GM20000 (cell line): ENCODE measurements at regions not wholly inside any gene's neighbourhood (a gene's known extent, or its start where the extent isn't known, plus 50 kb on each side); places are given as distances from the start of the nearest gene placed in this dataset.

Experiments used
- DNase-seq: peaks from one replicate; pipeline ENCODE4 v3.0.0; 2012; ENCODE audit warnings: low spot score
- TF ChIP-seq, protein P1 (sequence below): IDR thresholded peaks from 2 replicates; pipeline ENCODE4 v1.5.1; 2012; ENCODE audit warnings: mild to moderate bottlenecking, control low read depth; ENCODE audit errors: extremely low read depth, missing control alignments

DNA sequence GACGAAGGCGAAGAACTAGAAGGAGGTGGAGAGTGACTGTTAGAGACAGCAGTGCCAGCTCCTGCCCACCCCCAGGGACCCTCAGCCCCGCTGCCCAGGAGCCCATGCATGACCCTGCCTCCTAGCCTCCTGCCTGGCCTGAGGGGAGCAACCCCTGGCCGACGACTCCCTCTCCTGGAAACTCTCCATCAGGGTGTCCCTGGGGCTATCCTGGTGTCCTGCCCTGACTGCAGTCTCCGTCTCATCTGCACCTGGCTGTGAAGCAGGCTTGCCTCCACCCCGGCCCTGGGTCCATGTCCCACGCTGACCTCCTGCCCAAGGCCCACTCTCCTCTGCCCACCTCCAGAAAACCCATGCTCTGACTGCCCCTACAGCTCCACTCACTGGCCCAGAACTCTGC is 120.2 kb downstream of the RPIA start:
- no peak for DNase-seq
- TF ChIP-seq, protein P1, sequence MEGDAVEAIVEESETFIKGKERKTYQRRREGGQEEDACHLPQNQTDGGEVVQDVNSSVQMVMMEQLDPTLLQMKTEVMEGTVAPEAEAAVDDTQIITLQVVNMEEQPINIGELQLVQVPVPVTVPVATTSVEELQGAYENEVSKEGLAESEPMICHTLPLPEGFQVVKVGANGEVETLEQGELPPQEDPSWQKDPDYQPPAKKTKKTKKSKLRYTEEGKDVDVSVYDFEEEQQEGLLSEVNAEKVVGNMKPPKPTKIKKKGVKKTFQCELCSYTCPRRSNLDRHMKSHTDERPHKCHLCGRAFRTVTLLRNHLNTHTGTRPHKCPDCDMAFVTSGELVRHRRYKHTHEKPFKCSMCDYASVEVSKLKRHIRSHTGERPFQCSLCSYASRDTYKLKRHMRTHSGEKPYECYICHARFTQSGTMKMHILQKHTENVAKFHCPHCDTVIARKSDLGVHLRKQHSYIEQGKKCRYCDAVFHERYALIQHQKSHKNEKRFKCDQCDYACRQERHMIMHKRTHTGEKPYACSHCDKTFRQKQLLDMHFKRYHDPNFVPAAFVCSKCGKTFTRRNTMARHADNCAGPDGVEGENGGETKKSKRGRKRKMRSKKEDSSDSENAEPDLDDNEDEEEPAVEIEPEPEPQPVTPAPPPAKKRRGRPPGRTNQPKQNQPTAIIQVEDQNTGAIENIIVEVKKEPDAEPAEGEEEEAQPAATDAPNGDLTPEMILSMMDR = no peak

DNA sequence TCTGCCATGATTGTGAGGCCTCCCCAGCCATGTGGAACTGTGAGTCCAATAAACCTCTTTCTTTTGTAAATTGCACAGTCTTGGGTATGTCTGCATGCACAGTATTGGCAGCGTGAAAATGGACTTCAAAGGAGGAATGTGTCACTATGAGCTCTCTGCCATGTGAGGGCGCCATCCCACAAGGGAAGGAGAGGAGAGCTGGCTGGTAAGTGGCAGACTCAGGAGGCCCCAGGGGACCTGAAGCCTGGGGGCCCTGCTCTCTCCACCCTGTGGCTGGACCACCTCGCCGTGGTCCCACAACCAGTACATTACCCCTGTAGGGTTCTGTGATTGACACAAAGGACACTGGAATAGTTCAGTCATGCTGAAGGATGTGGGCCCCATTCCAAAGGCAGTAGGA is 122.1 kb downstream of the RPIA start:
- DNase-seq = no peak
- TF ChIP-seq, protein P1 = no peak

DNA sequence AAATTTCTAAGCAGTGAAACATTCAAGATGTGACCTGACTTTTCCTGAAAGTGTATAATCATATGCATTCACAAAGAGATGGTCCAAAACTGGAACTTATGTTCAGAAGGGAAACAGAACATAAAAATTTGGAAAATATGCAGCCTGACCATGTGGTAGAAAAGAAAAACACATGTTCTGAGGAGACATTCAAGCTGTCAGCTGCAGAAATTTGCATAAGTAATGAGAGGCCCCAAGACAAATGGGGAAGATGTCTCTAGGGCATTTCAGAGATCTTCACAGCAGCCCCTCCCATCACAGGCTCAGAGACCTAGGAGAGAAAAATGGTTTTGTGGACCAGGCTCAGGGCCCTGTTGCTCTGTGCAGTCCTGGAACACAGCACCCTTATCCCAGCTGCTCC is 123.8 kb downstream of the RPIA start:
- TF ChIP-seq, protein P1 = no peak
- no peak for DNase-seq

GRCh38 chr2:88815697-88816096 is 124.2 kb downstream of the RPIA start:
- TF ChIP-seq, protein P1 = no peak
- no peak for DNase-seq

DNA sequence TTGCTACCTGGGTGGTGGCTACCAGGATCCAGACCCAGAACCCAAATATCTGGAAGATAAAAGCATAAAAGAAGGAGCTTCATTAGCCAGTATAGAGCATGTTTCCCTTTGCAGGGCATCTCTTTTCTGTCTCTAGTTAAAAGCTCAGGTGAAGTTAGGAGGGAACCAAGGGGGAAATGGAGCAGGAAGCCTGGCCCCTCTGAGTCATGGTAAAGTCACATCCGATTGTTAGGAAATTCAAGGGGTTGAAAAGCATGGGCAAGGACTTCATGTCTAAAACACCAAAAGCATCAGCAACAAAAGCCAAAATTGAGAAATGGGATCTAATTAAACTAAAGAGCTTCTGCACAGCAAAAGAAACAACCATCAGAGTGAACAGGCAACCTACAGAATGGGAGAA is 126.9 kb downstream of the RPIA start:
- TF ChIP-seq, protein P1 = no peak
- no peak for DNase-seq

- DNase-seq = no peak
- TF ChIP-seq, protein P1 = no peak
Observed at GRCh38 chr2:88824951-88825350, 133.5 kb downstream of the RPIA start.

GRCh38 chr2:88826399-88826798 is 134.9 kb downstream of the RPIA start:
- no peak for DNase-seq
- TF ChIP-seq, protein P1 = no peak
